Loucy (cell line): ENCODE measurements at regions not wholly inside any gene's neighbourhood (a gene's known extent, or its start where the extent isn't known, plus 50 kb on each side); places are given as distances from the start of the nearest gene placed in this dataset.

Source experiments
- CTCF ChIP-seq: fragments of 200-600 bp; sonication (generic); conservative IDR thresholded peaks from 2 replicates; pipeline ENCODE4 v1.5.1; 2014; ENCODE audit warnings: mild to moderate bottlenecking, antibody characterized with exemption, low read length
- EZH2phosphoT487 ChIP-seq: fragments of 200-600 bp; IDR thresholded peaks from 2 replicates; pipeline ENCODE4 v1.6.1; 2018; ENCODE audit warnings: antibody characterized with exemption, mild to moderate bottlenecking, moderate library complexity, borderline replicate concordance

- TF ChIP-seq CTCF: no peak
- TF ChIP-seq EZH2phosphoT487: no peak
Measured at GRCh38 chr1:243974451-243975292, 76.4 kb upstream of the ZBTB18 start.
